Fibroblast of mammary gland (primary cell): ENCODE measurements at regions not wholly inside any gene's neighbourhood (a gene's known extent, or its start where the extent isn't known, plus 50 kb on each side); places are given as distances from the start of the nearest gene placed in this dataset.

Source experiments
- DNase-seq: peaks from one replicate; pipeline ENCODE4 v3.0.0-alpha.2; 2010; ENCODE audit warnings: low read depth
- H3K4me3 ChIP-seq: 2 replicates; pipeline ENCODE4 v1.5.1; 2011; ENCODE audit warnings: low read depth, mild to moderate bottlenecking, low read length, moderate library complexity; ENCODE audit not compliant: control insufficient read depth
- CTCF ChIP-seq: conservative IDR thresholded peaks from 2 replicates; pipeline ENCODE4 v1.5.1; 2011; ENCODE audit warnings: low read depth, low read length, inconsistent platforms; ENCODE audit not compliant: control insufficient read depth, insufficient read depth

DNA sequence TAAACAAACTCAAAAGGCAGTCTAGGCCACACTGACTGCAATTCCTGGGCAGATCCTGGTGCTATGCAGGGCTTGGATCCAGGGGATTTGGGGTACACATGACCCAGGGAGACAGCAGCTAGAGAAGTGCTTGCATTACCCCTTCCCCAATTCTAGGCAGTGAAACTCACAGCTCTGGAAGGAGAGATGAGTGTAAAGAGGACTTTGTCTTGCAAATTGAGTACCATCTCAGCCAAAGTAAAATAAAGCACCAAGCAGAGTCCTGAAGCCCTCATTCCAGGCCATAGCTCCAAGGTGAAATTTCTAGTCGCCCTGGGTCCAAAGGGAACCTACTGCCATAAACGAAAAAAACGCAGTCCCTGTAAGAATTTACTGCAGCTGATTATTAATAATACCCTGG, 644.9 kb upstream of the FLRT2 start:
- no peak for TF ChIP-seq CTCF
- H3K4me3 ChIP-seq, result no peak overlapping the region
- DNase-seq, result no peak

- H3K4me3 ChIP-seq, result no peak overlapping the region
- TF ChIP-seq CTCF, result no peak
- no peak for DNase-seq
These were observed 638.5 kb upstream of the FLRT2 start for GRCh38 chr14:84891404-84891803.

DNA sequence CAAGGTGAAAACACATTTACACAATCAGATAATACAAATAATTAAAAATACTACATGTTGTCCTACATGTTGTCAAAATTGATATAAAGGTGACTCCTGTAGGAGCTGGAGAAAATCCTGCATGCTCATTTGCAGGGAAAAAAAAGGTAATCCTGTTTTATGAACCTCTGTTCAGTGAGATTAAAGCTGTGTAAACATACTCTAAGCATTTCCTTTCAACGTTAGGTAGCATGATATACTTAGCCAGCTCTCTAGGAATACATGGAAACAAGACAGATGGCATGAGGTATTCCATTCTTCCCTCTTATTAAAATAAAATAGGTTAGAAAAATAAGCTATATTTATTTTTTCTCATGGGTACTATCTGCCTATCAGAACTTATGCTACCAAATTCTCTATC, 635.7 kb upstream of the FLRT2 start:
- TF ChIP-seq CTCF, result no peak
- no peak overlapping the region for H3K4me3 ChIP-seq
- DNase-seq, result no peak

DNA sequence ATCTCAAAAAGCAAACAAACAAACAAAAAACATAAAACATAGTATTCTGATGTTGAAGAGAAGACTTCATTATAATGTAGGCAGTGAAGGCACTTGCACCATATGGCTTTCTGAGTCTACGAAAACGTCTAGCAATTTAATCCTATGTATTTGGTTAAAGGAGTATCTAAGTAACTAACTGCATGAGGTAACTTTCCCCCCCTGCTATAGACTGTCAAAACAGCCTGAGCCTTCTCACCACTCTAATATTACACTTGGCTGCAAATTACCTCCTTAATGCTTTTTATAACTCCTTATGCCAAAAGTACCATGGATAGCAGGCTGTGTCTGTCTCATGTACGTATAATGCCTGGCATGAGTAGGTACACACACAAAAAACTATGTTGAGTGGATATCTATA, 607.6 kb upstream of the FLRT2 start:
- DNase-seq, result no peak
- H3K4me3 ChIP-seq, result no peak overlapping the region
- no peak for TF ChIP-seq CTCF

DNA sequence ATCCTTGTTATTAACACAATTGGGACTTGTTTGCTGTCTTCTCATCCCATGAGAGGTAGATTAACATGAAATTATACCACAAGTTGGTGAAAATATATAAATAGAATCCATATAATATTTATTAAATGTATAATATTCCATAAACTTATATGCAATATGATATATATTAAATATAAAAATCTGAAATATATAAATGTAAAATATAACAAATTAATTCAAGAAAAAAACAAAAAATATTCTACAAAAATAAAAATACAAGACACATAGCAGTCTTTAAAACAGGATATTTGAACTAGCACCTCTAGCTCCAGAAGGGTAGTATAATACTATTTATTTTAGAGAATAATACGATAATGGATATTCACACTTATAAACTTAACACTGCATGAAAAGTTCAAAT, 603.3 kb upstream of the FLRT2 start:
- no peak for TF ChIP-seq CTCF
- no peak for DNase-seq
- no peak overlapping the region for H3K4me3 ChIP-seq

- H3K4me3 ChIP-seq, result no peak overlapping the region
- no peak for DNase-seq
- TF ChIP-seq CTCF, result no peak
These were observed 602.7 kb upstream of the FLRT2 start for GRCh38 chr14:84927096-84927827.

DNA sequence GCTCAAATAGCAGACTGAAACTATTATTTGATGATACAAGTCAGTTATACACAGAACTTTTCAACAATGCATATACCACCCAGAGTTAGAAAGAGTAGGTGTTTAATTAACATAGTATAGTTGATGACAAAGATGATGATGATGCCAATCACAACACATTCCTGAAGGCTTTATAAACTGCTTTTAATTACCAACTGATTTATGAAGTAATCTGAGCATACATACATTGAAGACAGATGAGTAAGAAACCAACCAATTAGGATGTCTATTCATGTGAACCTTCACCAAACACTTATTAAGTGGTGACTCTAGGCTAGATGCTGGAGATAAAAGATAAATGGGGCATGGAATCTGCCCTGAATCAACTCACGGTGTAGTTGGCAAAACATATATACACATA, 600.9 kb upstream of the FLRT2 start:
- TF ChIP-seq CTCF, result no peak
- no peak for DNase-seq
- no peak overlapping the region for H3K4me3 ChIP-seq
